Endothelial cell of umbilical vein (primary cell): ENCODE measurements at regions not wholly inside any gene's neighbourhood (a gene's known extent, or its start where the extent isn't known, plus 50 kb on each side); places are given as distances from the start of the nearest gene placed in this dataset.

ENCODE experiments used
- CTCF ChIP-seq, 2 donors: IDR thresholded peaks; 1 replicate in 1 of 2; 2 replicates in 1 of 2; pipeline ENCODE4 v1.5.1; 2011; ENCODE audit warnings: low read length in 2 of 2, mild to moderate bottlenecking in 2 of 2, moderate library complexity in 2 of 2, control low read depth in 1 of 2, inconsistent platforms in 1 of 2, low read depth in 1 of 2; ENCODE audit not compliant: insufficient read depth in 1 of 2; ENCODE audit errors: extremely low read depth in 1 of 2
- EZH2 ChIP-seq: IDR thresholded peaks from 2 replicates; pipeline ENCODE4 v1.6.1; 2012; ENCODE audit warnings: borderline replicate concordance, low read depth, mild to moderate bottlenecking, moderate library complexity, low read length, inconsistent platforms; ENCODE audit not compliant: severe bottlenecking
- FOS ChIP-seq: IDR thresholded peaks from 2 replicates; pipeline ENCODE4 v1.6.1; 2011; ENCODE audit warnings: mild to moderate bottlenecking, low read length, moderate library complexity, borderline replicate concordance; ENCODE audit not compliant: insufficient read depth
- GATA2 ChIP-seq: IDR thresholded peaks from 2 replicates; pipeline ENCODE4 v1.7.0; 2011; ENCODE audit warnings: low read depth, mild to moderate bottlenecking, moderate library complexity, mixed read lengths, low read length; ENCODE audit not compliant: insufficient read length, insufficient read depth
- JUN ChIP-seq: IDR thresholded peaks from 2 replicates; pipeline ENCODE4 v1.6.1; 2011; ENCODE audit warnings: borderline replicate concordance, low read depth; ENCODE audit not compliant: insufficient read length, insufficient read depth
- MAX ChIP-seq: IDR thresholded peaks from 2 replicates; pipeline ENCODE4 v1.6.1; 2011; ENCODE audit not compliant: insufficient read depth, insufficient read length
- POLR2A ChIP-seq: IDR thresholded peaks from 2 replicates; pipeline ENCODE4 v1.6.1; 2012; ENCODE audit warnings: low read depth, mild to moderate bottlenecking, control low read depth, low read length
- POLR2AphosphoS5 ChIP-seq: IDR thresholded peaks from 2 replicates; pipeline ENCODE4 v1.6.1; 2012; ENCODE audit warnings: low read depth, mild to moderate bottlenecking, control low read depth, low read length, moderate library complexity; ENCODE audit not compliant: insufficient read depth

- TF ChIP-seq POLR2A = no peak
- TF ChIP-seq EZH2 = no peak
- TF ChIP-seq CTCF (IDR thresholded peaks at IDR 0.05; ENCODE audit: extremely low read depth in 1 of 2, insufficient read depth in 1 of 2, low read depth in 1 of 2, low read length in 2 of 2) = no peak
- TF ChIP-seq POLR2AphosphoS5 = no peak
- TF ChIP-seq JUN = no peak
- TF ChIP-seq GATA2 = no peak
- no peak for TF ChIP-seq MAX
- no peak for TF ChIP-seq FOS
These were observed 1038.0 kb upstream of the ATXN8OS start for GRCh38 chr13:69069554-69070133.
